ENCODE measurements at regions not wholly inside any gene's neighbourhood (a gene's known extent, or its start where the extent isn't known, plus 50 kb on each side); places are given as distances from the start of the nearest gene placed in this dataset.

DNA sequence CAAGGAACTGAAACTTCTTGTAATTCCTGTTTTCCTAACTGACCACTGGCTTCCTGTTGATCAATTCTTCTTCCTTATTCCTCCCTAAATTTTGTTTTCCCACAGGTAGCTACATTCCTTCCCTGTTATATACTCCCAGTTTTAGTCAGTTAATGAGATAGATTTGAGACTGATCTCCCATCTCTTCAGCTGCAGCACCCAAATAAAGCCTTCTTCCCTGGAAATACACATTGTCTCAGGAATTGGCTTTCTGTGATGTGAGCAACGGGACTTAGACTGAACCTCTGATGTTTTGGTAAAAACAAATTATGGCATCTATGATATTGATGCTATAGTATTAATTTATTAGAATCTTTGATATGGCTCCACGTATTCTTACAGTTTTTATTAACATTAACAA lies 617.3 kb upstream of the ST8SIA4 start:
- TF ChIP-seq, protein P1, sequence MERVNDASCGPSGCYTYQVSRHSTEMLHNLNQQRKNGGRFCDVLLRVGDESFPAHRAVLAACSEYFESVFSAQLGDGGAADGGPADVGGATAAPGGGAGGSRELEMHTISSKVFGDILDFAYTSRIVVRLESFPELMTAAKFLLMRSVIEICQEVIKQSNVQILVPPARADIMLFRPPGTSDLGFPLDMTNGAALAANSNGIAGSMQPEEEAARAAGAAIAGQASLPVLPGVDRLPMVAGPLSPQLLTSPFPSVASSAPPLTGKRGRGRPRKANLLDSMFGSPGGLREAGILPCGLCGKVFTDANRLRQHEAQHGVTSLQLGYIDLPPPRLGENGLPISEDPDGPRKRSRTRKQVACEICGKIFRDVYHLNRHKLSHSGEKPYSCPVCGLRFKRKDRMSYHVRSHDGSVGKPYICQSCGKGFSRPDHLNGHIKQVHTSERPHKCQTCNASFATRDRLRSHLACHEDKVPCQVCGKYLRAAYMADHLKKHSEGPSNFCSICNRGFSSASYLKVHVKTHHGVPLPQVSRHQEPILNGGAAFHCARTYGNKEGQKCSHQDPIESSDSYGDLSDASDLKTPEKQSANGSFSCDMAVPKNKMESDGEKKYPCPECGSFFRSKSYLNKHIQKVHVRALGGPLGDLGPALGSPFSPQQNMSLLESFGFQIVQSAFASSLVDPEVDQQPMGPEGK (CRISPR knock-in tag; IDR thresholded peaks at IDR 0.05; ENCODE audit: borderline replicate concordance), result no peak
- TF ChIP-seq RARB (CRISPR knock-in tag; IDR thresholded peaks at IDR 0.05), result no peak
- TF ChIP-seq ARNTL (CRISPR knock-in tag; IDR thresholded peaks at IDR 0.05; ENCODE audit: borderline replicate concordance, low read depth), result no peak
- no peak for TF ChIP-seq TCF4 (CRISPR knock-in tag; IDR thresholded peaks at IDR 0.05; ENCODE audit: borderline replicate concordance)
- TF ChIP-seq ZC3H10 (CRISPR knock-in tag; IDR thresholded peaks at IDR 0.05), result no peak
- no peak for TF ChIP-seq GLIS3 (CRISPR knock-in tag; IDR thresholded peaks at IDR 0.05)
- no peak for TF ChIP-seq ESRRG (CRISPR knock-in tag; IDR thresholded peaks at IDR 0.05)
- TF ChIP-seq ZFP30 (CRISPR knock-in tag; IDR thresholded peaks at IDR 0.05), result no peak
- TF ChIP-seq ZFP3 (CRISPR knock-in tag; IDR thresholded peaks at IDR 0.05), result no peak
- TF ChIP-seq, protein P2, sequence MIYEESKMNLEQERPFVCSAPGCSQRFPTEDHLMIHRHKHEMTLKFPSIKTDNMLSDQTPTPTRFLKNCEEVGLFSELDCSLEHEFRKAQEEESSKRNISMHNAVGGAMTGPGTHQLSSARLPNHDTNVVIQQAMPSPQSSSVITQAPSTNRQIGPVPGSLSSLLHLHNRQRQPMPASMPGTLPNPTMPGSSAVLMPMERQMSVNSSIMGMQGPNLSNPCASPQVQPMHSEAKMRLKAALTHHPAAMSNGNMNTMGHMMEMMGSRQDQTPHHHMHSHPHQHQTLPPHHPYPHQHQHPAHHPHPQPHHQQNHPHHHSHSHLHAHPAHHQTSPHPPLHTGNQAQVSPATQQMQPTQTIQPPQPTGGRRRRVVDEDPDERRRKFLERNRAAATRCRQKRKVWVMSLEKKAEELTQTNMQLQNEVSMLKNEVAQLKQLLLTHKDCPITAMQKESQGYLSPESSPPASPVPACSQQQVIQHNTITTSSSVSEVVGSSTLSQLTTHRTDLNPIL (CRISPR knock-in tag; IDR thresholded peaks at IDR 0.05; ENCODE audit: low read depth), result no peak
- no peak for TF ChIP-seq TOX (CRISPR knock-in tag; IDR thresholded peaks at IDR 0.05; ENCODE audit: borderline replicate concordance)
- TF ChIP-seq, protein P3, sequence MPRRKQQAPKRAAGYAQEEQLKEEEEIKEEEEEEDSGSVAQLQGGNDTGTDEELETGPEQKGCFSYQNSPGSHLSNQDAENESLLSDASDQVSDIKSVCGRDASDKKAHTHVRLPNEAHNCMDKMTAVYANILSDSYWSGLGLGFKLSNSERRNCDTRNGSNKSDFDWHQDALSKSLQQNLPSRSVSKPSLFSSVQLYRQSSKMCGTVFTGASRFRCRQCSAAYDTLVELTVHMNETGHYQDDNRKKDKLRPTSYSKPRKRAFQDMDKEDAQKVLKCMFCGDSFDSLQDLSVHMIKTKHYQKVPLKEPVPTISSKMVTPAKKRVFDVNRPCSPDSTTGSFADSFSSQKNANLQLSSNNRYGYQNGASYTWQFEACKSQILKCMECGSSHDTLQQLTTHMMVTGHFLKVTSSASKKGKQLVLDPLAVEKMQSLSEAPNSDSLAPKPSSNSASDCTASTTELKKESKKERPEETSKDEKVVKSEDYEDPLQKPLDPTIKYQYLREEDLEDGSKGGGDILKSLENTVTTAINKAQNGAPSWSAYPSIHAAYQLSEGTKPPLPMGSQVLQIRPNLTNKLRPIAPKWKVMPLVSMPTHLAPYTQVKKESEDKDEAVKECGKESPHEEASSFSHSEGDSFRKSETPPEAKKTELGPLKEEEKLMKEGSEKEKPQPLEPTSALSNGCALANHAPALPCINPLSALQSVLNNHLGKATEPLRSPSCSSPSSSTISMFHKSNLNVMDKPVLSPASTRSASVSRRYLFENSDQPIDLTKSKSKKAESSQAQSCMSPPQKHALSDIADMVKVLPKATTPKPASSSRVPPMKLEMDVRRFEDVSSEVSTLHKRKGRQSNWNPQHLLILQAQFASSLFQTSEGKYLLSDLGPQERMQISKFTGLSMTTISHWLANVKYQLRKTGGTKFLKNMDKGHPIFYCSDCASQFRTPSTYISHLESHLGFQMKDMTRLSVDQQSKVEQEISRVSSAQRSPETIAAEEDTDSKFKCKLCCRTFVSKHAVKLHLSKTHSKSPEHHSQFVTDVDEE (CRISPR knock-in tag; IDR thresholded peaks at IDR 0.05), result no peak
- no peak for TF ChIP-seq ZNF8 (CRISPR knock-in tag; IDR thresholded peaks at IDR 0.05)
- no peak for TF ChIP-seq PPARA (CRISPR knock-in tag; IDR thresholded peaks at IDR 0.05; ENCODE audit: borderline replicate concordance)
